Transverse colon (tissue), 4 donors: ENCODE measurements at regions not wholly inside any gene's neighbourhood (a gene's known extent, or its start where the extent isn't known, plus 50 kb on each side); places are given as distances from the start of the nearest gene placed in this dataset.

ENCODE experiments used
- CTCF ChIP-seq, 5 experiments: fragments of 200-600 bp in 3 of 5; fragments of 450-650 bp in 2 of 5; sonication (generic) in 3 of 5; IDR thresholded peaks; 1 replicate in 2 of 5; 2 replicates in 3 of 5; pipeline ENCODE4 v1.5.1; 2016 to 2017; ENCODE audit warnings: antibody characterized with exemption in 5 of 5, inconsistent platforms in 3 of 5, mild to moderate bottlenecking in 2 of 5, moderate library complexity in 1 of 5
- EP300 ChIP-seq: sonication (generic); formaldehyde crosslinking; IDR thresholded peaks from one replicate; pipeline ENCODE4 v1.6.1; 2017; ENCODE audit warnings: antibody characterized with exemption, low read depth
- POLR2A ChIP-seq: fragments of 450-650 bp; IDR thresholded peaks from one replicate; pipeline ENCODE4 v1.6.1; 2016; ENCODE audit warnings: antibody characterized with exemption, mild to moderate bottlenecking, moderate library complexity
- POLR2AphosphoS5 ChIP-seq, 3 donors: sonication (generic); formaldehyde crosslinking; IDR thresholded peaks; one replicate each; pipeline ENCODE4 v1.6.1; 2016; ENCODE audit warnings: antibody characterized with exemption in 3 of 3

- TF ChIP-seq POLR2A (no peak), CTCF (IDR thresholded peaks at IDR 0.05) (no peak), POLR2AphosphoS5 (IDR thresholded peaks at IDR 0.05) (no peak), EP300 (no peak)
Observed at GRCh38 chr7:12757443-12757842, 70.0 kb downstream of the ARL4A start.
